ENCODE measurements at regions not wholly inside any gene's neighbourhood (a gene's known extent, or its start where the extent isn't known, plus 50 kb on each side); places are given as distances from the start of the nearest gene placed in this dataset.
"Not testable (repeated sequence)": the region's sequence is repeated elsewhere in the genome, so short reads cannot be mapped to it uniquely, and the experiment has no call there.

GRCh38 chr1:94362466-94363058, 55.6 kb upstream of the ABCD3 start:
- peak; percentile 20 for DNase-seq (ENCODE audit: low read depth)

- DNase-seq (ENCODE audit: low read depth): no peak
Measured at GRCh38 chr1:94358630-94359599, 59.3 kb upstream of the ABCD3 start.

GRCh38 chr1:94357661-94358060, 60.5 kb upstream of the ABCD3 start:
- no peak for DNase-seq (ENCODE audit: low read depth)

- DNase-seq (ENCODE audit: low read depth): no peak
Measured at GRCh38 chr1:94355485-94355980, 62.7 kb upstream of the ABCD3 start.

GRCh38 chr1:94351481-94351880, 66.7 kb upstream of the ABCD3 start:
- DNase-seq (ENCODE audit: low read depth): no peak

GRCh38 chr1:94350350-94350924, 67.8 kb upstream of the ABCD3 start:
- no peak for DNase-seq (ENCODE audit: low read depth)

GRCh38 chr1:94349853-94350252, 68.3 kb upstream of the ABCD3 start:
- no peak for DNase-seq (ENCODE audit: low read depth)

- not testable (repeated sequence) for DNase-seq (ENCODE audit: low read depth)
Measured at GRCh38 chr1:94348386-94348785, 69.8 kb upstream of the ABCD3 start.

GRCh38 chr1:94345148-94345721, 73.0 kb upstream of the ABCD3 start:
- DNase-seq (ENCODE audit: low read depth): no peak

- DNase-seq (ENCODE audit: low read depth): no peak
Measured at GRCh38 chr1:94342416-94342815, 75.8 kb upstream of the ABCD3 start.

- DNase-seq (ENCODE audit: low read depth): no peak
Measured at GRCh38 chr1:94339206-94339927, 78.8 kb upstream of the ABCD3 start.

GRCh38 chr1:94336991-94337390, 81.2 kb upstream of the ABCD3 start:
- no peak for DNase-seq (ENCODE audit: low read depth)

- DNase-seq (ENCODE audit: low read depth): peak; percentile 86
Measured at GRCh38 chr1:94335950-94336349, 82.2 kb upstream of the ABCD3 start.

GRCh38 chr1:94335447-94335846, 82.7 kb upstream of the ABCD3 start:
- DNase-seq (ENCODE audit: low read depth): no peak

- no peak for DNase-seq (ENCODE audit: low read depth)
Measured at GRCh38 chr1:94334764-94335163, 83.4 kb upstream of the ABCD3 start.

- DNase-seq (ENCODE audit: low read depth): no peak
Measured at GRCh38 chr1:94332952-94333351, 85.2 kb upstream of the ABCD3 start.

- no peak for DNase-seq (ENCODE audit: low read depth)
Measured at GRCh38 chr1:94332516-94332915, 85.7 kb upstream of the ABCD3 start.

GRCh38 chr1:94329986-94330385, 88.2 kb upstream of the ABCD3 start:
- peak; percentile 37 for DNase-seq (ENCODE audit: low read depth)

GRCh38 chr1:94329276-94329675, 88.9 kb upstream of the ABCD3 start:
- DNase-seq (ENCODE audit: low read depth): no peak

- no peak for DNase-seq (ENCODE audit: low read depth)
Measured at GRCh38 chr1:94327001-94327690, 89.8 kb upstream of the ARHGAP29 start.

GRCh38 chr1:94326329-94326728, 88.9 kb upstream of the ARHGAP29 start:
- DNase-seq (ENCODE audit: low read depth): no peak
